ENCODE measurements at regions not wholly inside any gene's neighbourhood (a gene's known extent, or its start where the extent isn't known, plus 50 kb on each side); places are given as distances from the start of the nearest gene placed in this dataset.

DNA sequence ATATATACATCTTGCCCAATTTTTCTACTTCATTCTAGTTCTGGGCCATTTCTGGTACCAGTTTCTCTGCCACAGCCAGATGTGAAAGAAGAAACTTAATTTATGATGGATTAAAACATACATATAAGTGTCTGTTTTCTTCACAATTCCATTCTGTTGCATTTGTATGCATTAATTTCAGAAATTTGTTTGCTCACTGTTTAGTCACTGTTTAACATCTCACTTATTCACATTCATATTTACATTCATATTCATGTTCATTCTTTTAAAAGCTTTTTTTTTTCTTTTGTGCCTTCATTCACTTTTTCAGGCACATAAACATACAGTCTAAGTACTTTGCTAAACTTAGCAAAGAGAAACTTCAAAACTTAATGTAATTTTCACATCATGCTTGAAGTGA is 684.0 kb upstream of the CDH9 start:
- Histone ChIP-seq H3K27me3 (ENCODE audit: control insufficient read depth in 3 of 3, insufficient read depth in 3 of 3, low read length in 3 of 3) (no peaks in the 10 kb centered on the region), H3K9me3 (ENCODE audit: control insufficient read depth in 3 of 3, low read length in 3 of 3) (no peaks in the 10 kb centered on the region), H3K4me3 (ENCODE audit: low read length in 3 of 3) (no peak overlapping the region), H3K27ac (ENCODE audit: low read depth, low read length) (no peak overlapping the region), H3K4me1 (ENCODE audit: control insufficient read depth in 3 of 3, insufficient read depth in 3 of 3, low read length in 3 of 3) (no peaks in the 10 kb centered on the region), H3K36me3 (ENCODE audit: control insufficient read depth in 3 of 3, insufficient read depth in 3 of 3, low read length in 3 of 3) (no peaks in the 10 kb centered on the region), H3K9ac (ENCODE audit: low read depth in 1 of 3, low read length in 3 of 3) (no peak overlapping the region)

DNA sequence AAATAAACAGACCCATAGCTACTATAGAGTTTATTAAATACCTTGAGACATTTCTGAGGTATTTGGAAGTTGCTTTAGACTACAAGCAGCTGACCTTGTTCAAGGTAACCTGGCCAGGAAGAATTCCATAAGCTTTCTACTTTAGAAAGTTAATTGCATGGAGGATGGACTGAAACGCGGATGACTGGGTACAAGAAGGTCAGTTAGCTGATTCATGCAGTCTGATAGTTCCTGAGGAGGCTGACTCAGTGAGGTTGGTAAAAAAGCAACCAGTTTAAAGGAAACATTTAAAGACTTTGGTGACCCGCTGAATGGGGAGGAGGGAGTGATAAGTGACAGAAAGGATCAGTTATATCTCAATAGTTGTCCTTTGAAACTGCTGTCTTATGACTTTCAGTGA is 670.1 kb upstream of the CDH9 start:
- no peak overlapping the region for H3K9ac ChIP-seq (ENCODE audit: low read depth in 1 of 3, low read length in 3 of 3)
- no peaks in the 10 kb centered on the region for H3K27me3 ChIP-seq (ENCODE audit: control insufficient read depth in 3 of 3, insufficient read depth in 3 of 3, low read length in 3 of 3)
- H3K9me3 ChIP-seq (ENCODE audit: control insufficient read depth in 3 of 3, low read length in 3 of 3) = peaks cover 0 to 2% (median 0%) of the 10 kb centered on the region in 3 donors
- H3K36me3 ChIP-seq (ENCODE audit: control insufficient read depth in 3 of 3, insufficient read depth in 3 of 3, low read length in 3 of 3) = no peaks in the 10 kb centered on the region
- no peaks in the 10 kb centered on the region for H3K4me1 ChIP-seq (ENCODE audit: control insufficient read depth in 3 of 3, insufficient read depth in 3 of 3, low read length in 3 of 3)
- H3K27ac ChIP-seq (ENCODE audit: low read depth, low read length) = no peak overlapping the region
- H3K4me3 ChIP-seq (ENCODE audit: low read length in 3 of 3) = no peak overlapping the region

DNA sequence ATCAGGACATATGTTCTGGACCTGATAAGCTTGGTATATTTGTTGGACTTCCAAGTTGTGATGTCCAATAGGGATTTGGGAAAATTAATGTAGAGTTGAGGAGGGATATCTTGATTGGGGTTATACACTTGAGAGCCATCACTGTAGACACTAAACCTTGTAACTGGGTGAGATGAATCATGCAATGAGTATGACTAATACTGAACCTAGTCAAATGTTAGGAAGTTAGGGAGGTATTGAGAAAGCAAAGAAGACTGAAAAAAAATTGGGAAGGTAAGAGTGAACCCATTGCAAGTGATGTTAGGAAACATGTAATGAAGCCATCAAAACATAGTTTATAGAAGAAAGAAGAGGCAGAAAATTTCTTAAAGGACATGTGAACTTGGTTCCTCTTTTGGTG is 668.4 kb upstream of the CDH9 start:
- H3K36me3 ChIP-seq (ENCODE audit: control insufficient read depth in 3 of 3, insufficient read depth in 3 of 3, low read length in 3 of 3) = no peaks in the 10 kb centered on the region
- H3K27me3 ChIP-seq (ENCODE audit: control insufficient read depth in 3 of 3, insufficient read depth in 3 of 3, low read length in 3 of 3) = no peaks in the 10 kb centered on the region
- H3K4me3 ChIP-seq (ENCODE audit: low read length in 3 of 3) = no peak overlapping the region
- H3K9ac ChIP-seq (ENCODE audit: low read depth in 1 of 3, low read length in 3 of 3) = no peak overlapping the region
- peaks cover 0 to 2% (median 0%) of the 10 kb centered on the region in 3 donors for H3K9me3 ChIP-seq (ENCODE audit: control insufficient read depth in 3 of 3, low read length in 3 of 3)
- H3K4me1 ChIP-seq (ENCODE audit: control insufficient read depth in 3 of 3, insufficient read depth in 3 of 3, low read length in 3 of 3) = no peaks in the 10 kb centered on the region
- no peak overlapping the region for H3K27ac ChIP-seq (ENCODE audit: low read depth, low read length)

DNA sequence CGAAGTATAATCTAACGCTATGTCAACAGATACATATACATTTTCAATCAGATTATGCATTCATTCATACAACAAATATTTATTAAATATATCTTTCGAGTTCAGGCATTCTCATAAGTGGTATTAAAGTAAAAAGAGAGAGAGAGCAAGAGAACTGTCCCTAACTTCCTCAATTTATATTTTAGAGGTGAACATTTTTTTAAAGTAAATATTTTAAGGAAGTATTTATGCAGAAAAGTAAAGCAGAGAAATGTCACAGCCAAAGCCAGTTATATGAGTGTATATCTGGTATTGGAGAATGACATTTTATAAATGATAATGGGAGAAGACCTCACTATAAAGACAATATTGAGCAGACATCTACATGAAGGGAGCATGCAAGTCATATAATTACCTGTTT is 667.3 kb upstream of the CDH9 start:
- no peaks in the 10 kb centered on the region for H3K27me3 ChIP-seq (ENCODE audit: control insufficient read depth in 3 of 3, insufficient read depth in 3 of 3, low read length in 3 of 3)
- H3K4me3 ChIP-seq (ENCODE audit: low read length in 3 of 3) = no peak overlapping the region
- no peak overlapping the region for H3K9ac ChIP-seq (ENCODE audit: low read depth in 1 of 3, low read length in 3 of 3)
- H3K36me3 ChIP-seq (ENCODE audit: control insufficient read depth in 3 of 3, insufficient read depth in 3 of 3, low read length in 3 of 3) = no peaks in the 10 kb centered on the region
- peaks cover 0 to 2% (median 0%) of the 10 kb centered on the region in 3 donors for H3K9me3 ChIP-seq (ENCODE audit: control insufficient read depth in 3 of 3, low read length in 3 of 3)
- no peak overlapping the region for H3K27ac ChIP-seq (ENCODE audit: low read depth, low read length)
- H3K4me1 ChIP-seq (ENCODE audit: control insufficient read depth in 3 of 3, insufficient read depth in 3 of 3, low read length in 3 of 3) = no peaks in the 10 kb centered on the region

DNA sequence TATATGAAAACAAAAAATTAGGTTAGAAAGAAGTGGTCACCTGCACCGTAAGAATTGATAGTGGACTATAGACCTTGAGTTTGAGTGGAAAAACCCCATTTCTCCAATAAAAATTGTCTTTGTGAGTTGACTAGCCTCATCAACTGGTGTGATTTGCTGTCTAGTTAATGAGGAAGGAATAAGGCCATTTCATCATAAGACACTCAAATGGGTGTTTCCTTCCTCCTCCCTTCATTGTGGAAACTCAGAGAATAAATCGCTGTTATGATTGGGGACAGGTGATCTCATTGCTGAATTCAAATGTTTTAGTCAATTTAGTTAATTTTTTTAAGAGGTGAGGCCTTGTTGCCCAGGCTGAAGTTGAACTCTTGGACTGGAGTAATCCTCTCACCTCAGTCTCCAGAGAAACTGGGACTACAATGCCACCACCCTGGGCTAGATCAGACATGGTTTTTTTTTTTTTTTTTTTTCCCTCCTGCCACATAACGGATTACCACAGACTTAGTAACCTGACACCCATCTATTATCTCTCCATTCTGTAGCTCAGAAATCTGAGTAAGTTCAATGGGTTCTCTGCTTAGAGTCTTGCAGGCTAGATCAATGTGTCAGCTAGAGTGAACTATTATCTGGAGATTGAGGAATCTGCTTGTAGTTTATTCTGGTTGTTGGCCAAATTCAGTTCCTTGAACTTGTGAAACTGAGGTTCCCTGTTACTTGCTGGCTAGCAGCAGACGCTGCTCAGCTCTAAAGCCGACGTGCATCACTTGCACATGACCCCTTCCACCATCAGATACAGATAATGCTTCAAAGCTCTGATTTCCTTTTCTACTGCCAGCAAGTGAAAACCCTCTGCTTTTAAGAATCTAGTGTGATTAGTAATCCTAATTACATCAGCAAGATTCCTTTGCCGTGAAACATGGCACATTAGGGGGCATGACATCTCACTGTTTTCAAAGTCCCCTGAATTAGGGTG is 663.8 kb upstream of the CDH9 start:
- no peak overlapping the region for H3K4me3 ChIP-seq (ENCODE audit: low read length in 3 of 3)
- H3K36me3 ChIP-seq (ENCODE audit: control insufficient read depth in 3 of 3, insufficient read depth in 3 of 3, low read length in 3 of 3) = no peaks in the 10 kb centered on the region
- no peaks in the 10 kb centered on the region for H3K9me3 ChIP-seq (ENCODE audit: control insufficient read depth in 3 of 3, low read length in 3 of 3)
- H3K9ac ChIP-seq (ENCODE audit: low read depth in 1 of 3, low read length in 3 of 3) = no peak overlapping the region
- H3K27me3 ChIP-seq (ENCODE audit: control insufficient read depth in 3 of 3, insufficient read depth in 3 of 3, low read length in 3 of 3) = no peaks in the 10 kb centered on the region
- H3K4me1 ChIP-seq (ENCODE audit: control insufficient read depth in 3 of 3, insufficient read depth in 3 of 3, low read length in 3 of 3) = no peaks in the 10 kb centered on the region
- H3K27ac ChIP-seq (ENCODE audit: low read depth, low read length) = no peak overlapping the region

DNA sequence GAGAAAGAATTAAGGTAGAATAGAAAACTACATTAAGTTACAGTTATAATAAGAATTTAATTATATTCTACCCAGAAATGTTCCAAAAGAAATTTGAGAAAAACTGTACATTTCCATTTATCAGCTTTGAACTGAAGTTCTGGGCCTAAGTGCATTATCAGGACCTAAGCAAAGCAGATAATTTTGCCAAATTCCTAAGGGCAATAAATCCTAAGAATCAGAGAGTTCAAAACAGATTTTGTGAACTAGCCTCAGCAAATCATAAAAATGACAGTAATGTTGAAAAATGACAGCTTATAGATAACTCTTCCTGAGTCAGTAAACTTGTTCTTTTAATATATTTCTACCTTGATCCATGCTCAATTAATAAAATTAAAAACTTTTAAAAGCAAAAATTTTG is 662.1 kb upstream of the CDH9 start:
- no peaks in the 10 kb centered on the region for H3K36me3 ChIP-seq (ENCODE audit: control insufficient read depth in 3 of 3, insufficient read depth in 3 of 3, low read length in 3 of 3)
- no peaks in the 10 kb centered on the region for H3K9me3 ChIP-seq (ENCODE audit: control insufficient read depth in 3 of 3, low read length in 3 of 3)
- no peaks in the 10 kb centered on the region for H3K27me3 ChIP-seq (ENCODE audit: control insufficient read depth in 3 of 3, insufficient read depth in 3 of 3, low read length in 3 of 3)
- no peak overlapping the region for H3K27ac ChIP-seq (ENCODE audit: low read depth, low read length)
- no peaks in the 10 kb centered on the region for H3K4me1 ChIP-seq (ENCODE audit: control insufficient read depth in 3 of 3, insufficient read depth in 3 of 3, low read length in 3 of 3)
- no peak overlapping the region for H3K4me3 ChIP-seq (ENCODE audit: low read length in 3 of 3)
- H3K9ac ChIP-seq (ENCODE audit: low read depth in 1 of 3, low read length in 3 of 3) = no peak overlapping the region

DNA sequence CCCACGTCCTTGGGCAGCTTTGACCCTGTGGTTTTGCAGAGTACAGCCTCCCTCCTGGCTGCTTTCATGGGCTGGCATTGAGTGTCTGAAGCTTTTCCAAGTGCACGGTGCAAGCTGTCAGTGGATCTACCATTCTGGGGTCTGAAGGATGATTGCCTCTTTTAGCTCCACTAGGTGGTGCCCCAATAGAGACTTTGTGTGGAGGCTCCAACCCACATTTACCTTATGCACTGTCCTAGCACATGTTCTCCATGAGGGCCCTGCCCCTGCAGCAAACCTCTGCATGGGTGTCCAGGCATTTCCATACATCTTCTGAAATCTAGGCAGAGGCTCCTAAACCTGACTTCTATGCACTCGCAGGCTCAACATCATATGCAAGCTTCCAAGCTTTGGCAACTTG is 644.2 kb upstream of the CDH9 start:
- no peak overlapping the region for H3K4me3 ChIP-seq (ENCODE audit: low read length in 3 of 3)
- H3K36me3 ChIP-seq (ENCODE audit: control insufficient read depth in 3 of 3, insufficient read depth in 3 of 3, low read length in 3 of 3) = no peaks in the 10 kb centered on the region
- H3K27me3 ChIP-seq (ENCODE audit: control insufficient read depth in 3 of 3, insufficient read depth in 3 of 3, low read length in 3 of 3) = no peaks in the 10 kb centered on the region
- no peaks in the 10 kb centered on the region for H3K9me3 ChIP-seq (ENCODE audit: control insufficient read depth in 3 of 3, low read length in 3 of 3)
- H3K9ac ChIP-seq (ENCODE audit: low read depth in 1 of 3, low read length in 3 of 3) = no peak overlapping the region
- H3K27ac ChIP-seq (ENCODE audit: low read depth, low read length) = no peak overlapping the region
- H3K4me1 ChIP-seq (ENCODE audit: control insufficient read depth in 3 of 3, insufficient read depth in 3 of 3, low read length in 3 of 3) = no peaks in the 10 kb centered on the region

DNA sequence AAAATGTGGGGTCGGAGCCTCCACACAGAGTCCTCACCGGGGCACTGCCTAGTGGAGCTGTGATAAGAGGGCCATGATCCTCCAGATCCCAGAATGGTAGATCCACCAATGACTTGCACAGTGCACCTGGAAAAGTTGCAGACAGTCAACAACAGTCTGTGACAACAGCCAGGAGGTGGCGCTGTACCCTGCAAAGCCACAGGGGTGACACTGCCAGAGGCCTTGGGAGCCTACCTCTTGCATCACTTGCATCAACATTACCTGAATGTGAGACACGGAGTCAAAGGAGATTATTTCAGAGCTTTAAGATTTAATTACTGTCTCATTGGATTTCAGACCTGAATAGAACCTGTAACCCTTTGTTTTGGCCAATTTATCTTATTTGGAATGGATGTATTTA is 614.1 kb upstream of the CDH9 start:
- Histone ChIP-seq H3K9ac (ENCODE audit: low read depth in 1 of 3, low read length in 3 of 3) (no peak overlapping the region), H3K27ac (ENCODE audit: low read depth, low read length) (no peak overlapping the region), H3K4me3 (ENCODE audit: low read length in 3 of 3) (no peak overlapping the region), H3K36me3 (ENCODE audit: control insufficient read depth in 3 of 3, insufficient read depth in 3 of 3, low read length in 3 of 3) (no peaks in the 10 kb centered on the region), H3K27me3 (ENCODE audit: control insufficient read depth in 3 of 3, insufficient read depth in 3 of 3, low read length in 3 of 3) (no peaks in the 10 kb centered on the region), H3K9me3 (ENCODE audit: control insufficient read depth in 3 of 3, low read length in 3 of 3) (no peaks in the 10 kb centered on the region), H3K4me1 (ENCODE audit: control insufficient read depth in 3 of 3, insufficient read depth in 3 of 3, low read length in 3 of 3) (no peaks in the 10 kb centered on the region)

DNA sequence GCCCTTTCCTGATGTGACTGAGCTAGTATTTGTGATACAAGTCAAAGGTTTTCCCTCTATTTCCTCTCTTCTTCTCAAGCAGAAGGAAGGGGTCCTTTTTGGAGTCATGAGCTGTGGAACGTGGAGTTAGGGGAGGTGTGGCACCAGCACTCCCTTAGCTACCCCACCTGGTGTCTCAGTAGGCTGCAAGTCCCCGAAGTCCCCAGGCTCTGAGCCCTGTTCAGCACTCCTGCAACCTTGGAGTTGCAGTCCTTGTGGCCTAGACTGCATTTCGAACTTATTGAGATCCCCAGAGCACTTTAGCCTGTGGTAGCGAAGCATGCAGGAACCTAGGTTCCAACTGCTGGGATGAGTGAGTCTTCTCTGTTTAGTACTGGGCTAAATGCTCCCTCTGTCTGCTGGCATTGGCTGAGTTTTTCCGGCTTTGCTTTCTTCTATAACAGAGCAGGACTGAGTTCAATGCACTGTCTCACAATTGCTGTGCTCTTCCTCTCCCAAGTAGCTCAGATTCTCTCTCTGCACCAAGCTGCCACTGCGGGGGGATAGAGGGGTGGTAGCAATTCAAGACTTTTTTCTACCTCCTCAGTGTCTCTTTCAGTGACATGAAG is 600.7 kb upstream of the CDH9 start:
- Histone ChIP-seq H3K4me3 (ENCODE audit: low read length in 3 of 3) (no peak overlapping the region), H3K9ac (ENCODE audit: low read depth in 1 of 3, low read length in 3 of 3) (no peak overlapping the region), H3K4me1 (ENCODE audit: control insufficient read depth in 3 of 3, insufficient read depth in 3 of 3, low read length in 3 of 3) (no peaks in the 10 kb centered on the region), H3K27me3 (ENCODE audit: control insufficient read depth in 3 of 3, insufficient read depth in 3 of 3, low read length in 3 of 3) (no peaks in the 10 kb centered on the region), H3K9me3 (ENCODE audit: control insufficient read depth in 3 of 3, low read length in 3 of 3) (no peaks in the 10 kb centered on the region), H3K27ac (ENCODE audit: low read depth, low read length) (no peak overlapping the region), H3K36me3 (ENCODE audit: control insufficient read depth in 3 of 3, insufficient read depth in 3 of 3, low read length in 3 of 3) (no peaks in the 10 kb centered on the region)

DNA sequence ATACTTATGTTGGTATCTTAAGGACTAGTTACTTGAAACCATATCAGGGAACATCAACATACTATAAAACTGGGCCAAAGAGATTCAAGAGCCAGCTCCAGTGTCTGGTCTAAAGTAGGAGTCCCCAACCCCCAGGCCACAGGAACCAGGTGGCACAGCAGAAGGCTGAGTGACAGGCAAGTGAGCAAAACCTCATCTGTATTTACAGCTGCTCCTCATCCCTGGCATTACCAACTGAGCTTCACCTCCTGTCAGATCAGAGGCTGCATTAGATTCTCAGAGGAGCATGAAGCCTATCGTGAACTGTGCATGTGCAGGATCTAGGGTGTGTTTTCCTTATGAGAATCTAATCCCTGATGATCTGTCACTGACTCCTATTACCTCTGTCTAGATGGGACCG is 581.6 kb upstream of the CDH9 start:
- Histone ChIP-seq H3K4me1 (ENCODE audit: control insufficient read depth in 3 of 3, insufficient read depth in 3 of 3, low read length in 3 of 3) (no peaks in the 10 kb centered on the region), H3K9ac (ENCODE audit: low read depth in 1 of 3, low read length in 3 of 3) (no peak overlapping the region), H3K4me3 (ENCODE audit: low read length in 3 of 3) (no peak overlapping the region), H3K9me3 (ENCODE audit: control insufficient read depth in 3 of 3, low read length in 3 of 3) (no peaks in the 10 kb centered on the region), H3K27me3 (ENCODE audit: control insufficient read depth in 3 of 3, insufficient read depth in 3 of 3, low read length in 3 of 3) (no peaks in the 10 kb centered on the region), H3K27ac (ENCODE audit: low read depth, low read length) (no peak overlapping the region), H3K36me3 (ENCODE audit: control insufficient read depth in 3 of 3, insufficient read depth in 3 of 3, low read length in 3 of 3) (no peaks in the 10 kb centered on the region)

All from skeletal muscle tissue (tissue), 3 donors.